Inflammatory macrophage treated with lipopolysaccharide for 1 hour (primary cell): ENCODE measurements at regions not wholly inside any gene's neighbourhood (a gene's known extent, or its start where the extent isn't known, plus 50 kb on each side); places are given as distances from the start of the nearest gene placed in this dataset.
A peak's percentile ranks its signal among the peaks of the same experiment; 100 is the strongest.

ENCODE experiments used
- DNase-seq, 2 donors: peaks; one replicate each; pipeline ENCODE4 v3.0.0-alpha.2; 2020 to 2022

DNA sequence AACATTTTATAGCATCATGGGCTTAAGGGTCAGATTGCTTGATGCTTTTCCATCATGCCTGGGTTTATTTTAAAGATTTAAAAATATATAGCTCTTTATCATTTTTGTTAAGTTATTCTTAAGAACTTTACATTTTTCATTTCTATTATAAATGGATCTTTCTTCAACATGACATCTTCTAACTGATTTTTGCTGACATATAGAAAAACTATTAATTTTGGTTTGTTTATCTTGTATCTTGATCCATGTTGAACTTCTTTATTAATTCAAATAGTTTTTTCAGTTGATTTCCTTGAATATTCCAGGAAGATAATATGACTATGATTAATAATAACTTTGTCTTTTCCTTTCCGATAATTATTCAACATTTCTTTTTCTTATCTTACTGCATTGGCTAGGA is 237.9 kb upstream of the CLINT1 start:
- DNase-seq, result no peak

DNA sequence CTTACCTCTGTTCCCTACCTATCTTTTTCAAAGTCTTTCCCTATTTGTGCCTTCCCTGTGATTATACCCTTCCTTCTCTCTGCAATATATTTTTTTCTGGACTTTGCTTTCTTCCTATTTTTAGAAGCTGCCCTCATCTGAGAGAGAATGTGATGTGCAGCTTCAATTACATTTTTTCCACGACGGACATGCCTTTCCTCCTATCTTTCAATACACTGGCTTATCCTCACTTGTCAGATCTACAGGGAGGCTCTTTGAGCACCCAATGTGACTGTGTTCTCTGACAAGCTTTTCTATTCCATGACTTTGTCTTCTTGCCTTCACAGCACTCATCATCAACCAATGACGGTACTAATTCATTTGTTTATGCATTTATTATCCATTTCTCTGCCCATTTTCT is 227.9 kb upstream of the CLINT1 start:
- no peak for DNase-seq

DNA sequence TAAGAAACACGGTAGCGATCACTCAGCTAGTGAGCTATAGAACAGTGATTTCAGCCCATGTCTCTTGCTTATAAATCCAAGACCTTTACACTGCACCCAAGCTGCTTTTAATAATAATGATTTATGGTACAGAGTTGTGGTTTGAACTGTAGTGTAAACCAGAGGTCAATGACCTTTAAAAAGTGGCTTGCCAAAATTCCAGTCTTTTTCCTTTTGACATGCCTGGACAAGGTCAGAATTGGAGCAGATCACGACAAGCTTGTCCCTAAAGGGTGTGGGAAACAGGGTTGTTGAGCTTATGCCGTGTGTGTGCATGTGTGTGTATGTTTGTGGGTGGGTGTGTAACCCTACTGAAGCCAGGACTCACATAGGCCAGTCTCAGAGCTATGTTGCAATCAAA is 225.3 kb upstream of the CLINT1 start:
- no peak for DNase-seq

DNA sequence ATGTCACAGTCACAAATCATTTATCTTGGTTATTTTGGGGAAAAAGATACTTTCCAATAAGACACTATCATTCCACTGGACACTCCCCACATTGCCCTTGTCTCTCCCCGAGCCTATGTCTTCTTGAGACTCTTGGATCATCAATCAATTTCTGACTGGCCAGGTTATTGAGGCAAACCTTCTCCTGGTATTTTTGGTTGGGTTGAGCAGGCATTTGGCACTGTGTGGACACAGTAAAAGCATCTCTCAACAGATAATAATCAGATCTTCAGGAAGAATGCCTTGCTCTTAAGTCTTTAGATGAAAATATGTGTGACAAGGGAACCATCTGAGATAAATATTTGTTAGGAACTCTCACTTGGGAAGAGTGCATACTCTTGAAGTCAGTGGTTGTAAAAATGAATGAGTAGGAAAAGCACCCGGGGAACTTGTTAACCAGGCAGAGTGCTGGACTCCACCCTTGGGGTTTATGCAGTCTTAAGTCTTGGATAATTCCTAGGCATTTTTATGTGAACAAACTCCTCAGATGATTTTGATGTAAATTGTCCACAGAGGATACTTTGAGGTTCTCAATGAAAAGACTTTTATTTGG is 223.8 kb upstream of the CLINT1 start:
- DNase-seq, result no peak

DNA sequence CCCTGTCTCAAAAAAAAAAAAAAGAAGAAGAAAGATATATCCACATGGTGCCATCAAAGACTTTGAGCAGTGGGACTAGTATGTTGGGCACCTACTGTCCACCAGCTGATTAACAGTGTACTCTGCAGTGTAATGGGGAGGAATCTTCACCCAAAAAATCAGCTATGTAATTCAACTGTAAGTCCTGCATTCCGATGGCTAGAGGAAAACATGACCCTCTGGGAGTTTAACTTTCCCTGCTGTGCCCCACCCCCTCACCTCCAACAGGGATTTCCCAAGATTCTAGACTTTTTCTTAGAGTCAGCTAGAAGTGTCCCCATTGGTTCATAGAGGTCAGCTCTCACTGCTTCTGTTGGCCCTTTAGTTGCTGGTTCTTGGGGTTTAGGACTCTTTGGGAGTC is 221.2 kb upstream of the CLINT1 start:
- no peak for DNase-seq

DNA sequence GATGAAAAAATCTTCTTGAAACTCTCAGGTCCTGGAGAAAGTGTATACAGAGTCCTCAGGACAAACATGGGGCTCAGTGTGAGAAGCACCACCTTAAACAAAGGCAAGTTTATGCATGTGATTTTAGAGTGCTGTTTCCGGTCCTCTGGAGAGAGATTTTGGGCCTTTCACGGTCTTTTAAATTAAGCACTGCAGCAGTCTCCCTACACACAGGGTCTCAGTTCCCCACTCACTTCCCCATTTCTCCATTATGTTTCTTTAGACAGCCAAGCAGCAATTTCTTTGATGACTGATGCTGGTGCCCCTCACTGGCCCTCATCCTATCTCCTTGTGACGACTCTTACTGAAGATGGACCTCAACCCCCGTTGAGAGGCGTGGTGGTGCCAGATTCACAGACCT is 220.2 kb upstream of the CLINT1 start:
- DNase-seq, result no peak

DNA sequence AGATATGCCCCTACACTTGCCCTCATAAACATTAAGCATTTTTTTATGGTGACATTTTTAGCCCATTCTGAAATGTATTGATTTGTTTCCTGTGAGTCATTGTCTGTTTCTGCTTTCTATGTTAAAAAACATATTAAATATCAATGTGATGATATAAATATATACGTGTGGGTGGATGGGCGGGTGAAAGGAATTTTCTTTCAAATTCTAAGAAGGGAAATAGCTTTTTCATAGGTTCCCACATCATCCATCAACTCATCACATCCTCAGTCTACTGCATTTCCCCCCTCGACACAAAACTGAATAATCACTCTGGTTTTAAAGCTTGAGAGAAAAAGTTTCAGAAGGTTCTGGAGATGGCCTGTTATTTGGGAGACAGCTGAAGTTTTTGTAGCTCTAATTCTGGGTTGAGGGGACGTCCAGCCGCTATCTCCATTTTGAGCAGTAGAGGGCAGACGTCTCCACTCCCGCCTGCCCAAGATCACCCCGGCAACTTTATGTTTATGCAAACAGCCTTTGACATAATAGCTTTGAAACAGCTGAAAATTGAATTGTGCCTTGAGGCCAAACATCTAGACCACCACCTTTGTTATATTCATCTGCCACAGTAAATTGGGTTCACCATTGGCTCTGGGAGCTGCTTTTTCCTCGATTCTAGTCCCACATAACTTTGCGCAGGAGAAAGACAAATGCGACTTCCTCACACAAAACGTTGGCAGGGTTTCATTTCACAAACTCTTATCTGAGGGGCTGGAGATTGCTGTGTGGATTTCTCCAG is 216.2 kb upstream of the CLINT1 start:
- DNase-seq, result peak; percentile 32 to 67

DNA sequence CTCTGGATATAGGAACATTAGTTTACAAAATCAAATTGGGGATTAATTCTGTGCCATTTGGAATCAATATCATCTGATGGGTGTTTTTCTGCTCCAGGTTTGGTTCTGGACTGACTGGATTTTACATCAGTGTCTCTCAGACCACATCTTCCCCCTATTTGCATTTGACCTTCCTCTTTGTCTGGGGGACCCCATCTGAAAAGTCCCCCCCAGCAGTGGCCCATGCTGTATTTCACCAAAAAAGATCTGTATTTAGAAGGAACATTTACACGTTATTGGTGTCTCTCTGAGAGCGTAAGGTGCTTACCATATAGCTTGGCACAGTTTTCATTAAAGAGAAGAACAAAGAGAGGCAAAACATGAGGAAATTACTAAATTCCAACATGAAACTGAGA is 215.6 kb upstream of the CLINT1 start:
- no peak for DNase-seq

DNA sequence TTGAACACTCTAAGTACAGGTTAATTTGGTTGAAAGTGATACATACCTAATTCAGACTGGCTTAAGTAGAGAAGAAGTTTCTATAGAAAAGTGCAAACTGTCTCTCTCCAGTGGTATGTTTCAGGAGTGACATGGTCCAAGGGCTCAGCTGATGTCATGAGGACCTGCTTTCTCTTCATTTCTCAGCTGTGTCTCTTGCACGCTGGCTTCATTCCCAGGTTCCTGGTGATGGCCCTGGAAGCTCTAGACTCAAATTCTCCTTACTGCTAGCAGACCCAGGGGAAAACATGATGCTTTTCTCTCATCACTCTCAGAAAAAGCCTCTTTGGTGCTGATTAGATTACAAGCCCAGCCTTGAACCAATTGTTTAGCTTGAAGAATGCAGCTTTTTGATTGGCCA is 211.9 kb upstream of the CLINT1 start:
- no peak for DNase-seq

DNA sequence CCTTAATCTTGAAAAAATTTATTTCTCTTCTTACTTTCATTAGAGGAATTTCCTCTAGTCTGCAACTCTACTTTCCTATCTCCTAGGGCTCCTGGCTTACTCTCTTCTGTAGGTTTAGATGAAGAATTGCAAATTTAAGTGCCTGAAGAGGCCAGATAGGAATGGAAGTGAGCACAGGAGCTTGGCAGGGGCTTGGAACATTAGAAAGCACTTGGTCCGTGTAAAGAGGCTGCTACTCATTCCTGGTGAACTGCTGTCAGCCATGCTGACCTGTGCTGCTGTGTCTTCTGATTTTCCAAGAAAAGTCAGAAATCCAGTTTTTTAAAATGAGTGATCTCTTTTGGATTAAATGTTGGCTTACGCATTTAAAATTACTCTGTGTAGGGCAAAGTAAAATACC is 210.9 kb upstream of the CLINT1 start:
- no peak for DNase-seq

DNA sequence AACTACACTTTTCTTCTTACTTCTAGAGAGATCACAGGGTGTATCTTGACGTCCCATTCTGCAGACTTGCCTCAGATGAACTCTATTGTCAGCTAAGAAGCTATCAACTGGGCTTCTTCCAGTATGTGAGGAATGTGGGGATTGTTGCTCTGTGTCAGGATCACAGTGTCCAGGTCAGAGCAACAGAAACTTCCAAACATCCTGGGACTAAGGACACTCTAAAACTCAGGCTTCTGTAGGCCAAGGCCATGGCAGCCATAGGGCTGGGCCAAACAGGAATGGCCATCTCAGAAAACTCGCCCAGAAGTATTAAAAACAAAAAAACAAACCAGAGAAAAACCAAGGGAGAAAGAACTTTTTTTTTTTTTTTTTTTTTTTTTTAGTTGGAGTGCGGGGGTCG is 210.0 kb upstream of the CLINT1 start:
- no peak for DNase-seq

DNA sequence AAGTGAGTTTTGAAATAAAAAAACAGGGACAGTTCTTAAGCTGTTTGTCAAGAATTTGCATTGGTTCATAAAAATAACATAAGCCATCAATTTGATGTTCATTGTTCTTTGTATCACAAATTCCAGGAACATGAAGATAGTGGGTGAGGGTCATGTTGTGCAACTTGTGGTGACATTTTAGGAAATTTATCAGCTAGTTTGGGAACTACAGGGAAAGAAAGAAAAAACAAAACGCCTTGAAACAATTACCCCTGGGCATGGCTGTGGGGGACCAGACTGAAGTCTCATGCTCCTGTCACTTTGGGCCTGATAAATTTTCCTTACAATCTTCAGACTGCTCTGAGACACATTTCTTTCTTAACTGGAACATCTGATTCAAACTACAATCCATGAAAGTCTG is 207.1 kb upstream of the CLINT1 start:
- DNase-seq, result no peak

DNA sequence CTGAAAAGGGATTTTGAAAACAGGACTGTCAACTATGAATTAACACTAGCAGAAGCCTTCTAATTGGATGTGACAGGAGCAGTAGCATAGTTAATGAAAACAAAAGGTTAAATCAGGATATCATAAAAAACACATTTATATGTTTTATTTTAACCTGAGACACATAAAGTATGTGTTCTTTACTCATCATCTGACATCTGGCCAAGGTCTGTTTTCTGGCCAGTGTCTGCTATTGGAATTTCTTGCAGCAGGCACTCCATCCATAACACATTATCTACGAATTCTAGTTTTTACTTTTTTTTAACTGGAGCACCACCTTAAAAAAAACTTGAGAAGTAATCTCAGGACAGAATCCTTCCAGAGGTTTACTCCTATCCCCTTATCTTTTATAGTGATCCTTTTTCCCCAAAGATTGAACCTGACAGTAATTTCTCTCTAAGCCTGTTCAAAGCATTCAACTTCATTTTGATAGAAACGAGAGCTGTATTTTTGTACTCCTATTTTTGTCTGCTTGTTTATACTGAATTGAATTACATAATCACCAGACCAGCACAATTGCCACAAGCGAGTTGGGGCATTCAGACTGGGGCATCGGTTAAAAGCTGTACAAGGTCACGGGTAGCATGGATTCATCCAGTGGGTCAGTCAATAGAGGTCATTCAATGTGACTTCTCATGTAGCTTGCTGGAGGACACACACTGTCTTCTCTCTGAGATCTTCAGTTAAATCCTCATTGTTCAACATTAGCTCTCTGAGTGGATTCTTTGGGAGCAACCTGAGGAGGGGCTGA is 205.6 kb upstream of the CLINT1 start:
- no peak for DNase-seq

DNA sequence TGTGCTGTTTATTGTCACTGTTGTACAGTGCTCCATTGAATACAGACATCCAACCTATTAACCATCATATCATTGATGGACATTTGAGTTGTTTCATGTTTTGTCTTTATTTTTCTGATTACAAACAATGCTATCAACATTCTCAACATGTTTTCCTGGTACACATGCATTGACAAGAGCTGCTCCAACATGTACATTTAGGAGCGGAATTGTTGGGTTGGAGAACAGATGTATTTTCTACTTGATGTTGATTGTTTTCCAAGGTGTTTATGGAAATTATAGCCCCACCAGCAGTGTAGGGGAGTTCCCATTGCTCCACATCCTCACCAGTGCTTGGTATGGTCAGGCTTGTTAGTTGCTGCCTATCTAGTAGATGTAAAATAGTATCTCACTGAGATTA is 204.1 kb upstream of the CLINT1 start:
- DNase-seq, result no peak

DNA sequence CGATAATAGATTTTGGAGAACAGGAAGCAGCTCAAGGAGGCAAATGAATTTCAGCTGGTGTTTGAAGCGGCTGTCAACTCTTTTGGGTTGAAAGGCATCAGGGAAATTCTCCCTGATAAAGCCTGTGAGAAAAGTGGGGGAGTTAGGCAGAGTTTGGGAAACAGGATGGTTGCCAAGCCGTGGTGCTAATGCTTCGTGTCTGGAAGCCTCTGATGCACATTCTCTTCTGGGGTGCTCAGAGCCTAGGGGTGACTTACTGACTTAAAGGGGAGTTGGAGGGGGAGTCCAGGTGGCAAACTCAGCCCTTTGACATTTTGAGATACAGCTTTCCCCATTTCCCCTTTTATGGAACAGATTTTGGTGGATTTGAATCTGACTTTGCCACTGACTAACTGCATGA is 202.5 kb upstream of the CLINT1 start:
- no peak for DNase-seq

DNA sequence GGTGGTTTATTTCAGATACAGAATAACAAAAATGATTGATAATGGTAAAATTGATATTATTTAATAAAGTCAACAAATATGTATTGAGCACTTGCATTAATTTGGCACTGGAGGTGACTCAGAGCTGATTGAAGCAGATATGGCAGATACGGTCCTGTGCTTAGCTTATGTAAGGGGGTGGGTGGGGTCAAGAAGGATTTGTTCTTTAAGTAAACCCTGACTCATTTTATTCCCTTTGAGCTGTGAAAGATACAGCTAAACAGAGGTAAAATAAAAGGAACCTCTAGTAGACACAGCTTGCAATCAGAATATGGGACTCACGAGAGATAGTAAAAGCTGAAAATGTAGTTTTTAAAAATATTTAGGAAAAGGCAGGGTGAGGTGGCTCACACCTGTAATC is 201.3 kb upstream of the CLINT1 start:
- no peak for DNase-seq

DNA sequence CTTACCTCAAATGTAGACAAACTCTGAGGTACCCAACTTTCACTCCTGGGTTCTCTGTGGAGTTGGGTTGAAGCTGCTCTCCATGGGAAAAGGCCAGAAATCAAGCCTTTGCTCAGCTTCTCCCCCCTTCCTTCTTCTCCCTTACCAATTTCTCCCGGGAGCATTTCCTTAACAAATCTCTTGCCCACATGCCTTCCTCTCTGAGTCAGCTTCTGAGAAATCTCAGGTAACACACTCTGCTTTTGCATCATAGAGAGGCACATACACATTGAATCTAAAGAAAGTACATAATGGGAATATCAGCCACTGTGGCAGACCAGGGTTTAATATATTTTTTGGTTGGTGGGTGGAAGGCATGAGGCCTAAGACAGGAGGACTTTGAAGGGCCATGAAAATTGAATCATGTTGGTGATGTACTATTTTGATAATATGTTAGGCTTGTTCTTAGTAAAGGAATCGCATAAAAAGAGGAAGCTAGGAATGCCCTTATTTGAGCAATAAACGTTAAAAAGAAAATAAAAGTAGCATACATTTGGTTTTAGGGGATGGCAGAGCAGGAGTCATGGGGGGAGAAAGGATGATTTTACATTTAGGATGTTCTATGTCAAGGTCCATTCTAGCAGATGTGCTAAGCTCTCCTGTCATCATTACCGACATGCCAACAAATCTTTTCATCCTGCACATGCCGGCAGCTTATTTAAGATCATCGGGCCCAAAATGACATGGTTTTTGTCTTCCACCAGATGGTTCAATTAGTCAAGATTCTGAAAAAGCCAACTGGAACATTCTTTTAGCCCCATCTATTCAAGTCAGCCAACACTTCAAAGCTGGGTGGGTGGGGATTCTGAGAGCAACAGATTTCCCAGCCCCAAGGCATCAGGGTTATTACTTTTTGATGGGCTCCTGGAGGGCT is 199.5 kb upstream of the CLINT1 start:
- peak; percentile 64 for DNase-seq

DNA sequence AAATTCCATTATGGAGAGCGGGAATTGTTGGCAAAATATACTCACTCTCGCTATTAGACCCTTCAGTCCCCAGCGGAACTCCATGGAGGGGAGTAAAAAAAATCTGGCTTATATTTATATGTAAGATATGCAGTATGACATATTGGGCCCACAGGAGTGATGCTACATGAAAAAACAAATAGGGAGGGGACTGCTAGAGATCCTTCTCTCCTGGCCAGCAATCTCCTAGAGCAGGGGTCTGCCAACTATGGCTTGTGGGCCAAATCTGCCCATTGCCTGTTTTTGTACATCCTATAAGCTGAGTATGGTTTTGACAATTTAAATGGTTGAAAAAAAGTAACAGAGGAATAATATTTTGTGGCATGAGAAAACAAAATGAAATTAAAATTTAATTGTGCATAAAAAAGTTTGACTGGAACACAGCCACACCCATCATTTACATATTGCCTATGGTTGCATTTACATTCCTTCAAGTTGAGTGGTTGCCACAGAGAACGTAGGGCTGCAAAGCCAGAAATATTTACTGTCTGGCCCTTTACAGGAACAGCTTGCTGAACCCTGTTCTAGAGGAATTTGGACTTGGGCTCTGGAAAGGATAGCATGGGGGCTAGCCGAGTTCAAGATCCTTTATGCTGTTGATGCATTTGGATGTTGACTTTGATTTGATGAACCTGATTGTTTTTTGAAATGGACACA is 197.3 kb upstream of the CLINT1 start:
- DNase-seq, result no peak

DNA sequence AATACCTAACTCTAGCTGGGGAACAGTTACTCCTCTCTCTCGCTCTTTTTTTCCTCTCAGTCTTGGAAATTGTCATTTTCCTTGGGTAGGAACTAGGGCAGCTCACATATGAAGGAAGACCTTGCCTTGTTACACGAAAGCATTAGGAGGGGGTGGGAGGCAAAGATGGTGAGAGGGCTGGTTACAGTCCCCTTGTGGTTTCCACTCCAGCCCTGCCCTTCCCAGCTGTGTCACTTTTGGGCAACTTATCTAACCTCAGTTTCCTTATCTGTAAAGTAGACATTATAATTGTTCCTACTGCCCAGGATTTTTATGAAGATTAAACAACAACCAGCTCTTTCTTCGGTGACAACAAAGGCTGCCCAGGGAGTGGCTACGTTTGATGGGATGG is 196.2 kb upstream of the CLINT1 start:
- no peak for DNase-seq

DNA sequence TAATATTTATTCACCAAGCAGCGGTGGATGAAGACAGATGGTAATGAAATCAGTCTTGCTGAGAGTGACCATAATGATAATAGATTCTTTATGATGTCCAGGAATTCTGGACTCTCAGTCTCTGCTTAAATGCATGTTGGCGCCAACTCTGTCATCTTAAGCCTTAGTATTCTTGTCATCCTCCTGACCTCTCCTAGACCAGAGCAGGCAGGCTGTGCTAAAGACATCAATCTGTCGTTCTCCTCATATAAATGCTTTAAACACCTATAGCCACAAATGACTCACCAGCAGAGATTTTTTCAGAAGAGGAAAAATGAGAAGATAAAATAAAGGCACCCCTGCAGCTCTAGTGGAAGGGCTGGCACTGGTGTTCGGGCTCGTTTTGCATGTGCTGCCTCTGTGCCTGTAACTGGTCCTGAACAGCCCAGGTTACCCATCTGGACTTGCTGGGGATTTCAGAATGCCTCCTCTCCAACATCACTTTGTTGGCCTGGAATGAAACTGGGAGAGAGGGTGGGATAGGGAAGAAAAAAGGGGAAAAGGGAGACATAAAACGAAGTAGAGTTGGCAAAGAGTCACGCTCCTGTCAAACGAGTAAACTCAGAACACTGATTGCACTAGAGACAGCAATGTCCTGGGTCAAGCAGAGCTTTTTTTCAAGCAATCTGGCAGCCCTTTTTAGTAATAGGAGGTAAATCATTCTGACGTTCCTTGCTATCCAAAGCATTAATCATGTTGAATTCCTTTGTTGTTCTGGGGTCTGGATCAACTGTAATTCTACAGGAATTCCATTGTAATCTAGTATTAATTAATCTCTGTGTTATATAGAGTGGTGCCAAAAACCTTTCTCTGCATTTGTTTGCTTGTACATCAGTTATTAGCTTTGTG is 195.5 kb upstream of the CLINT1 start:
- DNase-seq, result no peak

DNA sequence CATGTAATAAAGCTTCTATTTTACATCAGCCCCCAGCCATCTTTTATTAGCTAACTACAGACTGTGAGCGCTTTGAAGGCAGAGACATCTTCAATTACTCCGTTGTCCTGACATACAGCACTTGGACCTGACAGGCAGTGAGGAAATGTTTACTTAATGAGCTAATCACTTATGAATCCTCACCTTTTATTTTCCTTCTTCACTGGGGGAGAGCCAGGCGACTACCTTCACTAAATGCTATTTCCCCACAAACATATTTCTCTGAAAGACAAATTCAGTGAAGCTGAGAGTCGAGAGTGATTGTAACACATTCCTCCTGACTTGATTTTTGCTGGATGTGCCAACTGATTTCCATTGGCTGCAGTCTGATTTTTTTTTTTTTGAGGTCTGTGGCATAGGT is 192.1 kb upstream of the CLINT1 start:
- no peak for DNase-seq
